GM12878 (cell line): ENCODE measurements at regions not wholly inside any gene's neighbourhood (a gene's known extent, or its start where the extent isn't known, plus 50 kb on each side); places are given as distances from the start of the nearest gene placed in this dataset.

Source experiments
- ATAC-seq: fragments of 200-7000 bp; cut with Tn5 transposase; 3 replicates; pipeline ENCODE4 v1.9.1; 2020; ENCODE audit warnings: mild to moderate bottlenecking, moderate library complexity
- BruUV-seq: library from RNA; stranded (reverse); fragments of 400-500 nt; replicated peaks from 2 replicates; lab custom pipeline; 2021; lab: Mats Ljungman, UMichigan
- CTCF ChIA-PET: fragments of 300-600 bp; sonication (Branson Sonifier 250); formaldehyde crosslinking; extraction: SDS; loops from one replicate; lab custom pipeline; 2021; ENCODE audit warnings: inconsistent platforms; lab: Yijun Ruan, JAX
- POLR2A ChIA-PET: fragments of 350-600 bp; formaldehyde crosslinking; extraction: SDS; loops from one replicate; lab custom pipeline; 2021; ENCODE audit warnings: inconsistent platforms; lab: Charles Lee
- RAD21 ChIA-PET: fragments of 300-600 bp; sonication (Branson Sonifier 250); formaldehyde crosslinking; loops from one replicate; lab custom pipeline; 2023; ENCODE audit warnings: antibody characterized with exemption; ENCODE audit not compliant: unreplicated experiment; lab: Charles Lee
- SMC1A ChIA-PET: fragments of 300-600 bp; sonication (Branson Sonifier 250); formaldehyde crosslinking; loops from one replicate; lab custom pipeline; 2023; ENCODE audit not compliant: unreplicated experiment, uncharacterized antibody; lab: Charles Lee
- DNase-seq: peaks from one replicate; pipeline ENCODE4 v3.0.0-alpha.2; 2011; ENCODE audit warnings: low read depth, low spot score
- FAIRE-seq: peaks from 3 replicates; lab custom pipeline; 2011; peaks lifted over from hg19 to GRCh38; lab: Jason Lieb, UNC
- H2AFZ ChIP-seq: 2 replicates; pipeline ENCODE4 v1.6.0; 2011; ENCODE audit warnings: low read depth, low read length, control low read depth; ENCODE audit not compliant: control insufficient read depth
- H3K27ac ChIP-seq: 2 replicates; pipeline ENCODE4 v1.5.1; 2011; ENCODE audit warnings: control low read depth; ENCODE audit not compliant: control insufficient read depth, insufficient read depth
- H3K27me3 ChIP-seq, 2 experiments: replicated peaks in 1 of 2; 2 replicates each; pipeline versions ENCODE4 v1.6.0 to v1.6.1; 2011; ENCODE audit warnings: low read length in 1 of 2; ENCODE audit not compliant: control insufficient read depth in 2 of 2, insufficient read depth in 2 of 2
- H3K36me3 ChIP-seq, 2 experiments: 2 replicates each; pipeline ENCODE4 v1.5.1; 2011; ENCODE audit warnings: low read length in 1 of 2; ENCODE audit not compliant: control insufficient read depth in 2 of 2, insufficient read depth in 2 of 2
- H3K4me1 ChIP-seq: 2 replicates; pipeline ENCODE4 v1.6.1; 2011; ENCODE audit warnings: mild to moderate bottlenecking, low read length, moderate library complexity, mixed read lengths; ENCODE audit not compliant: control insufficient read depth, insufficient read depth
- H3K4me2 ChIP-seq: 2 replicates; pipeline ENCODE4 v1.6.0; 2011; ENCODE audit warnings: control low read depth; ENCODE audit not compliant: control insufficient read depth, insufficient read depth
- H3K4me3 ChIP-seq: fragments of 200-600 bp; sonication (generic); 2 replicates; pipeline ENCODE4 v1.5.1; 2016
- H3K79me2 ChIP-seq: 2 replicates; pipeline ENCODE4 v1.6.0; 2011; ENCODE audit warnings: low read length; ENCODE audit not compliant: control insufficient read depth, insufficient read depth
- H3K9ac ChIP-seq: 2 replicates; pipeline ENCODE4 v1.8.0; 2011; ENCODE audit warnings: low read length, control low read depth, mixed read lengths; ENCODE audit not compliant: control insufficient read depth, insufficient read depth
- H3K9me3 ChIP-seq: replicated peaks from 3 replicates; pipeline ENCODE4 v1.5.1; 2011; ENCODE audit warnings: mild to moderate bottlenecking, low read length; ENCODE audit not compliant: control insufficient read depth, insufficient read depth
- H4K20me1 ChIP-seq: 2 replicates; pipeline ENCODE4 v1.6.0; 2011; ENCODE audit not compliant: control insufficient read depth, insufficient read depth
- ATF3 ChIP-seq: IDR thresholded peaks from 2 replicates; pipeline ENCODE4 v1.6.1; 2011; ENCODE audit warnings: low read depth, mild to moderate bottlenecking, low read length, moderate library complexity, borderline replicate concordance; ENCODE audit errors: extremely low read depth
- BCL11A ChIP-seq: IDR thresholded peaks from 2 replicates; pipeline ENCODE4 v1.6.1; 2011; ENCODE audit warnings: low read depth, low read length
- CBFB ChIP-seq: IDR thresholded peaks from 2 replicates; pipeline ENCODE4 v1.6.1; 2016; ENCODE audit warnings: antibody characterized with exemption, low read depth
- HSF1 ChIP-seq: fragments of 150-350 bp; IDR thresholded peaks from 2 replicates; pipeline ENCODE4 v1.6.1; 2014; ENCODE audit warnings: mild to moderate bottlenecking, low read depth, low read length
- IKZF1 ChIP-seq: fragments of 450-650 bp; conservative IDR thresholded peaks from 2 replicates; pipeline ENCODE4 v1.6.1; 2017; ENCODE audit warnings: antibody characterized with exemption, mild to moderate bottlenecking
- JUND ChIP-seq: IDR thresholded peaks from 2 replicates; pipeline ENCODE4 v1.6.1; 2012; ENCODE audit warnings: low read depth, mild to moderate bottlenecking, low read length, improper control_type of control experiment, moderate library complexity
- KDM1A ChIP-seq: fragments of 200-600 bp; sonication (generic); IDR thresholded peaks from 2 replicates; pipeline ENCODE4 v1.6.1; 2016; ENCODE audit warnings: borderline replicate concordance
- RCOR1 ChIP-seq: conservative IDR thresholded peaks from 2 replicates; pipeline ENCODE4 v1.6.1; 2012; ENCODE audit warnings: low read depth, low read length, improper control_type of control experiment
- SP1 ChIP-seq: IDR thresholded peaks from one replicate; pipeline ENCODE4 v1.6.1; 2011; ENCODE audit warnings: low read depth, low read length
- SUPT20H ChIP-seq: IDR thresholded peaks from 2 replicates; pipeline ENCODE4 v1.6.1; 2011; ENCODE audit warnings: low read depth, mild to moderate bottlenecking, low read length, moderate library complexity, borderline replicate concordance; ENCODE audit not compliant: control insufficient read depth
- TCF3 ChIP-seq: IDR thresholded peaks from 2 replicates; pipeline ENCODE4 v1.6.1; 2012; ENCODE audit warnings: low read depth, mild to moderate bottlenecking, low read length, borderline replicate concordance; ENCODE audit not compliant: insufficient read depth
- USF2 ChIP-seq: IDR thresholded peaks from 2 replicates; pipeline ENCODE4 v1.6.1; 2011; ENCODE audit warnings: low read depth, low read length, improper control_type of control experiment, borderline replicate concordance
- ZBTB4 ChIP-seq: fragments of 450-650 bp; formaldehyde crosslinking; IDR thresholded peaks from 2 replicates; pipeline ENCODE4 v1.4.0; 2022; ENCODE audit warnings: mild to moderate bottlenecking, moderate library complexity
- WGBS: methylation state at CpG from one replicate; pipeline ENCODE4 v1.1.6; 2016; ENCODE audit warnings: low lambda C conversion rate; ENCODE audit not compliant: insufficient replicate concordance, insufficient coverage; ENCODE audit errors: missing lambda C conversion rate; 5-methylcytosine and 5-hydroxymethylcytosine counted together
- in situ Hi-C: fragments of 300-500 bp; cut with MboI; formaldehyde crosslinking; loops from 9 replicates; pipeline ENCODE4 v1.14.3; 2018; ENCODE audit warnings: mixed read lengths
- intact Hi-C: fragments of 100-400 bp; cut with micrococcal nuclease; formaldehyde crosslinking; loops from one replicate; pipeline ENCODE4 v1.14.2; 2022; ENCODE audit not compliant: unreplicated experiment
- TF ChIP-seq, protein P1 (sequence below): IDR thresholded peaks from 2 replicates; pipeline ENCODE4 v1.6.1; 2011; ENCODE audit warnings: mild to moderate bottlenecking, low read depth, low read length, moderate library complexity; ENCODE audit not compliant: insufficient replicate concordance

DNA sequence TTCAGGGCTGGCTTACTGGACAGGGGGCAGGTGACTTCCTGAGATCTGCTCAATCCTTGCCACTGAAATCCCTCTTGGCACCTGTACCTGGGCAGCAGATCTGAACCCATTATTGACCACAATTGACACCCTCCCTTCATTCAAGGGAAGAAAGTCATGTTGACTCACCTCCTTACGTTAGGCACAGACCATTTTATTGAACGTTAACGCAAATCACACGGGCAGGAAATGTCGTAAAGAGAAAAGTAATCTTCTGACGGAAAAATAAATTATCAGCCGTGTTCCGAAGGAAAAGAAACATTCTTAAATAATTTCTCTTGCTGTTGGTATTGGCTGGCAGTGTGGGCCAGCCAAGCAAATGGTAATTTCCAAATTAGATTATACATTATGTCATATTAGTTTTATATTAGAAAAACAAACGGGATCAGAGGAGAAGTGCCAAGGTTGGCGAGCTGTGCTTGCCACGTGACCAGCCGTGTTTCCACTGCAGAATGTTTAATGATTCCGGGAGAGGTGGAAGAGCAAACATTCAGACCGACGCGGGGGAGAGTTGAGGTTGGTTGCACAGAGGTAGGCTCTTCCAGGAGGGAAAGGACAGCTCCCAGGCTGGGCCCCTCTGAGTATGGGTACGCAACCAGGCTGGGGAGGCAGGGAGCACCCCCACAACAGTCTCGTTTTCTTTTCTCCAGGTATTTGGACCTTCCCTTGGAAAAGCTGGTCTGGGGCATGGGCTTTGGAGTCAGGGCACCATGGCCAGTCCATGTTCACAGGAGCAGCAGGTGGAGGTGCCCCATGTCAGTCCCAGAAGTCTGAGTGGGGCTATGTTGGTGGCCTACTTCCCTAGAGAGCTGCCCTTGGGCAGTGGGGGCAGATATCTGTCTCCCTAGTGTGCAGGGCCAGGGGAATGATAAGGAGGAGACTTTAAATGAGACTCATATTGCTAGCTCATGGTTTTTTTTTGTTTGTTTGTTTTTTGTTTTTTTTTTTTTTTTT lies 121.1 kb downstream of the FOXD2 start:
- BruUV-seq: no TSS peak
- H2AFZ ChIP-seq: no peak overlapping the region
- no peak overlapping the region for H3K27ac ChIP-seq
- ATAC-seq: no peak
- H3K4me1 ChIP-seq: no peaks in the 10 kb centered on the region
- SMC1A ChIA-PET: interaction anchor here (0.7 kb wide), 1 partner anchor 267 kb away, joined by 3 read pairs; no protein-coding TSS in a partner anchor
- intact Hi-C loops (no loop called here), in situ Hi-C loops (no loop called here)
- H4K20me1 ChIP-seq: no peaks in the 10 kb centered on the region
- H3K4me2 ChIP-seq: no peak overlapping the region
- CTCF ChIA-PET: interaction anchor here (0.6 to 0.7 kb wide), 2 partner anchors 32 to 1110 kb away, joined by 3 to 4 read pairs; no protein-coding TSS in a partner anchor
- no peak for DNase-seq
- POLR2A ChIA-PET: no interaction called here
- RAD21 ChIA-PET: no interaction called here
- H3K9ac ChIP-seq: no peak overlapping the region
- no peaks in the 10 kb centered on the region for H3K79me2 ChIP-seq
- H3K4me3 ChIP-seq: no peak overlapping the region
- no peaks in the 10 kb centered on the region for H3K9me3 ChIP-seq
- no peak for FAIRE-seq
- no peaks in the 10 kb centered on the region for H3K36me3 ChIP-seq
- no peaks in the 10 kb centered on the region; a peak in 1 of 4 replicates for H3K27me3 ChIP-seq
- WGBS: 28% methylated on average over 18 of the region's 18 CpGs
- TF ChIP-seq HSF1: no peak
- TF ChIP-seq SUPT20H: no peak
- no peak for TF ChIP-seq SP1
- TF ChIP-seq, protein P1, sequence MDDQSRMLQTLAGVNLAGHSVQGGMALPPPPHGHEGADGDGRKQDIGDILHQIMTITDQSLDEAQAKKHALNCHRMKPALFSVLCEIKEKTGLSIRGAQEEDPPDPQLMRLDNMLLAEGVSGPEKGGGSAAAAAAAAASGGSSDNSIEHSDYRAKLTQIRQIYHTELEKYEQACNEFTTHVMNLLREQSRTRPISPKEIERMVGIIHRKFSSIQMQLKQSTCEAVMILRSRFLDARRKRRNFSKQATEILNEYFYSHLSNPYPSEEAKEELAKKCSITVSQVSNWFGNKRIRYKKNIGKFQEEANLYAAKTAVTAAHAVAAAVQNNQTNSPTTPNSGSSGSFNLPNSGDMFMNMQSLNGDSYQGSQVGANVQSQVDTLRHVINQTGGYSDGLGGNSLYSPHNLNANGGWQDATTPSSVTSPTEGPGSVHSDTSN: no peak
- no peak for TF ChIP-seq ATF3
- no peak for TF ChIP-seq RCOR1
- no peak for TF ChIP-seq CBFB
- no peak for TF ChIP-seq USF2
- no peak for TF ChIP-seq IKZF1
- TF ChIP-seq KDM1A: no peak
- no peak for TF ChIP-seq TCF3
- no peak for TF ChIP-seq JUND
- TF ChIP-seq BCL11A: no peak
- TF ChIP-seq ZBTB4 (CRISPR knock-in tag): no peak
